Activated CD4-positive, alpha-beta memory T cell treated with anti-CD3 and anti-CD28 coated beads for 36 hours (primary cell): ENCODE measurements at regions not wholly inside any gene's neighbourhood (a gene's known extent, or its start where the extent isn't known, plus 50 kb on each side); places are given as distances from the start of the nearest gene placed in this dataset.

Experiments
- CTCF ChIA-PET: fragments of 350-600 bp; sonication (Branson Sonifier 250); formaldehyde crosslinking; loops from one replicate; lab custom pipeline; 2021; ENCODE audit warnings: antibody characterized with exemption, inconsistent platforms; lab: Charles Lee
- POLR2A ChIA-PET: fragments of 350-600 bp; sonication (Branson Sonifier 250); formaldehyde crosslinking; loops from one replicate; lab custom pipeline; 2021; ENCODE audit warnings: antibody characterized with exemption; lab: Charles Lee
- DNase-seq: peaks from one replicate; pipeline ENCODE4 v3.0.0-alpha.2; 2020
- H3K27ac Mint-ChIP-seq: one replicate; pipeline ENCODE4 v1.8.0; 2021; ENCODE audit warnings: mixed read lengths
- H3K27me3 Mint-ChIP-seq: one replicate; pipeline ENCODE4 v1.8.0; 2021; ENCODE audit warnings: mixed read lengths
- H3K36me3 Mint-ChIP-seq: one replicate; pipeline ENCODE4 v1.8.0; 2021; ENCODE audit warnings: mixed read lengths
- H3K4me1 Mint-ChIP-seq: one replicate; pipeline ENCODE4 v1.8.0; 2021; ENCODE audit warnings: low read depth, mixed read lengths
- H3K4me3 Mint-ChIP-seq: one replicate; pipeline ENCODE4 v1.8.0; 2021; ENCODE audit warnings: mild to moderate bottlenecking, mixed read lengths
- H3K9me3 Mint-ChIP-seq: one replicate; pipeline ENCODE4 v1.8.0; 2021; ENCODE audit warnings: mixed read lengths
- intact Hi-C: fragments of 100-400 bp; cut with micrococcal nuclease; formaldehyde crosslinking; loops from one replicate; pipeline ENCODE4 v1.15.1; 2023

GRCh38 chr2:240306185-240306584 lies 129.3 kb upstream of the GPC1 start:
- no peak for DNase-seq
- Mint-ChIP-seq H3K4me3 (no peak overlapping the region), H3K36me3 (no peaks in the 10 kb centered on the region), H3K27ac (no peak overlapping the region), H3K27me3 (peaks cover 15% of the 10 kb centered on the region), H3K4me1 (no peaks in the 10 kb centered on the region), H3K9me3 (no peaks in the 10 kb centered on the region)
- CTCF ChIA-PET = no interaction called here
- intact Hi-C loops = no loop called here
- POLR2A ChIA-PET = no interaction called here

DNA sequence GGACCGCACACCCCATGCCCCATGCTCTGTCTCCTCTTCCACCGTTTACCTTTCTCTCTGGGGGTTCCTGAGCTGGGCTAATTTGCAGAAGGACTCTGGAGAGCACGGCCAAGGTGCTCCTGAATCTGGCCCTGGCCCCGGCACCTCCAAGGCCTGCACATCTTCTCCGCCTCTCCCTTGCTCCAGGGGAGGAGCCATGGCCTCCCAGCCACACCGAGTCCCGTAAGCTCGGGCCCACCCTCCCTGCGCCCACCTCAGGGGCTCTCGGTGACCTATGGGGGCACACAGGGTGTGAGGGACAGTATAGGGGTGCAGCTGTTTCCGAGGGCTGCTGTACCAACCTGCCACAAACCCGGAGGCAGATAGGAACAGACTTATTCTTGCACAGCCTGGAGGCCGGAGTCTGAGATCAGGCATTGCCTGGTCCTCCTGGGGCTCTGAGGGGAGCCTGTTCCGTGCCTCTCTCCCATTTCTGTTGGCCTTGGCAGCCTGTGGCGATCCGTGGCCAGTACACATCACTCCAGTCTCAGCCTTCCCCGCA lies 127.3 kb upstream of the GPC1 start:
- Mint-ChIP-seq H3K27ac (no peak overlapping the region), H3K9me3 (no peaks in the 10 kb centered on the region), H3K27me3 (peaks cover 9% of the 10 kb centered on the region), H3K4me1 (no peaks in the 10 kb centered on the region), H3K36me3 (no peaks in the 10 kb centered on the region), H3K4me3 (no peak overlapping the region)
- intact Hi-C loops = no loop called here
- ChIA-PET CTCF (no interaction called here), POLR2A (interaction anchor here (0.7 kb wide), 1 partner anchor 521 kb away, joined by 3 read pairs; no protein-coding TSS in a partner anchor)
- no peak for DNase-seq

GRCh38 chr2:240309214-240309613 lies 126.2 kb upstream of the GPC1 start:
- DNase-seq = no peak
- H3K27me3 Mint-ChIP-seq = peaks cover 3% of the 10 kb centered on the region
- H3K9me3 Mint-ChIP-seq = no peaks in the 10 kb centered on the region
- POLR2A ChIA-PET = no interaction called here
- intact Hi-C loops = no loop called here
- CTCF ChIA-PET = no interaction called here
- H3K4me1 Mint-ChIP-seq = no peaks in the 10 kb centered on the region
- H3K27ac Mint-ChIP-seq = no peak overlapping the region
- H3K4me3 Mint-ChIP-seq = no peak overlapping the region
- H3K36me3 Mint-ChIP-seq = no peaks in the 10 kb centered on the region

- Mint-ChIP-seq H3K4me3 (no peak overlapping the region), H3K27me3 (peaks cover 9% of the 10 kb centered on the region), H3K36me3 (no peaks in the 10 kb centered on the region), H3K9me3 (no peaks in the 10 kb centered on the region), H3K27ac (no peak overlapping the region), H3K4me1 (no peaks in the 10 kb centered on the region)
- intact Hi-C loops = no loop called here
- CTCF ChIA-PET = no interaction called here
- POLR2A ChIA-PET = no interaction called here
- DNase-seq = no peak
Measured at GRCh38 chr2:240310201-240310600, 125.3 kb upstream of the GPC1 start.

DNA sequence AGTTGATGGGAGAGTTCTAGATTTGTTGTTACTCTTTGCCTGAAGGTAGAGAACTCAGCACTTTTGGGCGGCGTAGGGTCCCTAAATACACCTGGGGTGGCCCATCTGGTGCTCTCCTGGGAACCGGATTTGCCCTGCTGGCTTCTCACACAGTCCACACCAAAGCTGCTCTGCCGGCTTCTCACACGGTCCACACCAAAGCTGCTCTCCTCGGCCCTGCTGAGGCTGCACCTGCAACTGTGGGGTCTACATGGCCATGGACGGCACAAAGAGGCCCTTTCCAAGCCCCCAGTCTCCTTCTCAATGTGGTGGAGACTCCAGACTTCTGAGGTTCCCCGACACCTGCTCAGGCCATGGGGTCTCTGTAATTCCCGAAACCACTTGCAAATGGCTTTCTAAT lies 124.8 kb upstream of the GPC1 start:
- Mint-ChIP-seq H3K9me3 (no peaks in the 10 kb centered on the region), H3K27ac (no peak overlapping the region), H3K4me1 (no peaks in the 10 kb centered on the region), H3K36me3 (no peaks in the 10 kb centered on the region), H3K27me3 (peaks cover 9% of the 10 kb centered on the region), H3K4me3 (no peak overlapping the region)
- ChIA-PET CTCF (no interaction called here), POLR2A (no interaction called here)
- no peak for DNase-seq
- intact Hi-C loops = no loop called here

DNA sequence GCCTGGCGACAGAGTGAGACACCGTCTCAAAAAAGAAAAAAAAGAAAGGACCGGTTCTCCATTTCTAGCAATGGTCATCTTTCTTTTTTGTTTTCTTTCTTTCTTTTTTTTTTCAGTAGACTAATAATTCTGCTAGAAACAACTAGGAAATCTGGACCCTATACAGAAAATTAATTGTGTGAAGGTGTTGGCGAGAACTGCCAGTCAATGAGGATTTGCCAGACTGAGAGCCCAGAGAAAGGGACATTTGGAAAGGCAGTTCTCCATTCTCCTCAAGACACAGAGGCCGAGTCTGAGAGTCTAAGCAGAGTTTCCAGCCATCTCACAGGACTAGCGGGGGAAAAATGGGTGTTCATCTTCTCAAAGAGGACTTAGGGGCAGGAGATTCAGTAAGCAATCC lies 123.6 kb upstream of the GPC1 start:
- intact Hi-C loops = no loop called here
- Mint-ChIP-seq H3K4me3 (no peak overlapping the region), H3K27ac (no peak overlapping the region), H3K36me3 (no peaks in the 10 kb centered on the region), H3K27me3 (peaks cover 17% of the 10 kb centered on the region), H3K4me1 (no peaks in the 10 kb centered on the region), H3K9me3 (no peaks in the 10 kb centered on the region)
- ChIA-PET CTCF (no interaction called here), POLR2A (no interaction called here)
- no peak for DNase-seq

DNA sequence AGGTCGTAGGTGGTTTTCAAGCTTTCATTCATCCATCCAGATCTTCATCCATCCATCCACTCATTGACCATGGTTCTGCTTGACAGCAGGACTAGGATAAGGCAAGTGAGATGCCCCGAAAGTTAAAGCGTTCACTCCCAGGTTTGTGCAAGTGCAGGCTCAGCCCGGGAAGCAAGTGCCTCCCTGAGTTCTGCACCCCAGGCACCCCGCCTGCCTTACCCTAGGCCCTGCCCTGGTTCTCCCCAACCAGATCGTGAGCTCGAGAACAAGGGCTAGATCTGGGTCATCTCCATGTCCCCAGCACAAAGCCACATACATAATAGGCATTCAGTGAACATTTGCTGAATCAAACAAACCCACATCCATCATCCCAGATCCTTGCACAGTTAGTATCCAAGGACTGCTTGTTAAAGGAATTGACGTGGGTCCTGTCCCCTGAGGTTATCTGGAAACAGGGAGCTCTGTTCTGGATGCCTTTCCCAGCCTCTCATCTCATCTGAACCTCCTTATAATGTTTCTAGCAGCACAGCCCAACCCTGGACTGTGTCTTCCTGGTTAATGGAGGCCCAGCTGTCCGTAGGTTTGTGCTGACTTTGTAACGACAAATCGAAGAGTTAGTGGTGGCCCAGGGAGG lies 116.1 kb upstream of the GPC1 start:
- Mint-ChIP-seq H3K9me3 (no peaks in the 10 kb centered on the region), H3K27me3 (peaks cover 19% of the 10 kb centered on the region), H3K27ac (no peak overlapping the region), H3K36me3 (no peaks in the 10 kb centered on the region), H3K4me3 (no peak overlapping the region), H3K4me1 (no peaks in the 10 kb centered on the region)
- POLR2A ChIA-PET = no interaction called here
- CTCF ChIA-PET = no interaction called here
- intact Hi-C loops = no loop called here
- DNase-seq = no peak

DNA sequence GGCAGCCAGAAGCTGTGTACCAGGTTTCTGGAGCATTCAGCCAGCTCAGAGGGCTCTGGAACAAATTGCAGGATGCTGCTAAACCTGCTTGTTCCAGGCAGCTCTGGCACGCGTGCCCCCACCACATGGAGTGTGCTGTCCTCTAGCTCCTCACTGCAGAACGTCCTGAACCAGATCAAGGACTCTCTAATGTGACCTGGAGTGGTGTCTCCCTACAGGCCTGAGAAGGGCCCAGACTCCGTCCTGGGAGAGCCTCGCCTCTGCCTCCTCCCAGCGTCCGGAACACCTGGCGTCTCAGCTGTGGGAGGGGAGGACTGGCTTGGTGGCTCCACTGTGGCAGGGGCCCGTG lies 115.6 kb upstream of the GPC1 start:
- H3K9me3 Mint-ChIP-seq = no peaks in the 10 kb centered on the region
- H3K36me3 Mint-ChIP-seq = no peaks in the 10 kb centered on the region
- no peaks in the 10 kb centered on the region for H3K4me1 Mint-ChIP-seq
- ChIA-PET POLR2A (no interaction called here), CTCF (no interaction called here)
- DNase-seq = no peak
- intact Hi-C loops = no loop called here
- no peak overlapping the region for H3K4me3 Mint-ChIP-seq
- no peak overlapping the region for H3K27ac Mint-ChIP-seq
- H3K27me3 Mint-ChIP-seq = peaks cover 14% of the 10 kb centered on the region

- POLR2A ChIA-PET = no interaction called here
- CTCF ChIA-PET = no interaction called here
Measured at GRCh38 chr2:240320204-240320993, 115.1 kb upstream of the GPC1 start.

GRCh38 chr2:240322231-240322955 lies 113.1 kb upstream of the GPC1 start:
- Mint-ChIP-seq H3K9me3 (no peaks in the 10 kb centered on the region), H3K36me3 (no peaks in the 10 kb centered on the region), H3K4me1 (no peaks in the 10 kb centered on the region), H3K4me3 (no peak overlapping the region), H3K27ac (no peak overlapping the region), H3K27me3 (peaks cover 3% of the 10 kb centered on the region)
- intact Hi-C loops = no loop called here
- ChIA-PET POLR2A (no interaction called here), CTCF (no interaction called here)
- DNase-seq = no peak

More at GRCh38 chr2:240320204-240320993, 115.1 kb upstream of the GPC1 start:
- Mint-ChIP-seq H3K4me1 (no peaks in the 10 kb centered on the region), H3K27ac (no peak overlapping the region), H3K9me3 (no peaks in the 10 kb centered on the region), H3K27me3 (peaks cover 14% of the 10 kb centered on the region), H3K4me3 (no peak overlapping the region), H3K36me3 (no peaks in the 10 kb centered on the region)
- DNase-seq = no peak
- intact Hi-C loops = no loop called here

DNA sequence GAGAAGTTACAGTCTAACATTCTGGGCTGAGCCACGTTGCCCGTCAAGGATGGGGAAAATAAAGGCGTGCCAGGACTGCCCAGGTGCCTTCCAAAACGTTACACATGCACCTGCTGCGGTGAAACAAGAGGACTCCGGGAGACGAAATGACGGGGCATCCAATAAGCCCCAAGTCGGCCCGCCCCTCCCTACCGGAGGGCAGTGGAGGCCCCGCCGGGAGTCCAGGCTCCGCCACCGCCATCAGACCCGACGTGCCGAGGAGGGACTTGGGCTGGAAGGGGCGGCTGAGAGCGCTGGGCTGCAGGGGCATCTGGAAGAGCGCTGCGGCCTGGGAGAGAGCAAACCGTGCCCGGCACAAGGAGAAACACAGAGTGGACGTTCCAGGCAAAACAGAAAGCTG lies 112.5 kb upstream of the GPC1 start:
- Mint-ChIP-seq H3K4me1 (no peaks in the 10 kb centered on the region), H3K27me3 (peaks cover 3% of the 10 kb centered on the region), H3K27ac (no peak overlapping the region), H3K9me3 (no peaks in the 10 kb centered on the region), H3K36me3 (no peaks in the 10 kb centered on the region), H3K4me3 (no peak overlapping the region)
- DNase-seq = no peak
- intact Hi-C loops = no loop called here
- ChIA-PET POLR2A (no interaction called here), CTCF (no interaction called here)

DNA sequence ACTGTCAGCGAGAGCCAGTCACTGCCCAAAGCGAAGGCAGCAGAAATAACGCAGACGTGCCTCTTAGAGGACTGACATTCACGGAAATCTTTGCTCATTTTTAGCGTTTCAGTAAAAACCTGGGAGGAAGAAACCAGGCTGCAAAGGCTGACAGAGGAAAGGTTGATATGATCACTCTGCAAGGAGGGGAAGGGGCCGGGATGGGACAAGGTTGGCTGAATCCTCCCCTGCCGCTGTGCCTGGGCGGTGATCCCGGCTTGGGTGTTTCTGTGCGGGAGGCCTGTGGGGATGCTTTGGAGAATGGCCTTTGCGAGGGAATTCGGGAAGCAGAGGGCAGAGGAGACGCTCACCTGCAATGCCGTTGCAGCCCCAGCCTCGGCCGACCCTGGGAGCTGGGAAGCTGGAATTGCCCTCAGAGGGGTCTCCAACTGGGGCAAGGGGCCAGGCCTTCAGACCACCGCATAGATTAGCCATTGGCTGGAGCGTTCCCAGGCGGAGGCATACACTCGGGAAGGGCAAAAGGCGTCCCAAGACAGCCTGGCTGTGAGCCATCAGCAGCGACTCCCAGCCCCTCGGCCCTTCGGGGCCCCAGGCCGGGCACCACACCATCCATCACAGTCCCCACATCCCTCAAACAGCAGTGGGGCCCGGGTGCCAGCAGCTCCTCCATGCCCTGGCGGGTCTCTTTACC lies 111.7 kb upstream of the GPC1 start:
- intact Hi-C loops = no loop called here
- Mint-ChIP-seq H3K27me3 (peaks cover 5% of the 10 kb centered on the region), H3K36me3 (no peaks in the 10 kb centered on the region), H3K27ac (no peak overlapping the region), H3K4me3 (no peak overlapping the region), H3K4me1 (no peaks in the 10 kb centered on the region), H3K9me3 (no peaks in the 10 kb centered on the region)
- POLR2A ChIA-PET = no interaction called here
- DNase-seq = no peak
- CTCF ChIA-PET = no interaction called here
